K562 (cell line): ENCODE measurements at regions not wholly inside any gene's neighbourhood (a gene's known extent, or its start where the extent isn't known, plus 50 kb on each side); places are given as distances from the start of the nearest gene placed in this dataset.

ENCODE experiments used
- CCNT2 ChIP-seq: IDR thresholded peaks from 2 replicates; pipeline ENCODE4 v1.6.1; 2011; ENCODE audit warnings: borderline replicate concordance, low read depth, mild to moderate bottlenecking, moderate library complexity, mixed read lengths, low read length; ENCODE audit not compliant: insufficient read length; ENCODE audit errors: extremely low read depth
- EP400 ChIP-seq: fragments of 450-650 bp; IDR thresholded peaks from 2 replicates; pipeline ENCODE4 v1.6.1; 2017; ENCODE audit warnings: antibody characterized with exemption, mild to moderate bottlenecking, moderate library complexity
- GABPB2 ChIP-seq: fragments of 250-450 bp; sonication (Bioruptor Pico); conservative IDR thresholded peaks from 2 replicates; pipeline ENCODE4 v1.5.1; 2021; ENCODE audit warnings: mild to moderate bottlenecking
- GATAD2B ChIP-seq: fragments of 450-650 bp; IDR thresholded peaks from 2 replicates; pipeline ENCODE4 v1.6.1; 2017; ENCODE audit warnings: mild to moderate bottlenecking, borderline replicate concordance
- HDGF ChIP-seq: fragments of 450-650 bp; IDR thresholded peaks from 2 replicates; pipeline ENCODE4 v1.6.1; 2016
- JUN ChIP-seq, 2 experiments: sonication (generic) in 1 of 2; formaldehyde crosslinking in 1 of 2; IDR thresholded peaks; 2 replicates each; pipeline versions ENCODE4 v1.6.1 to v1.8.0; 2012 to 2022; ENCODE audit warnings: borderline replicate concordance in 2 of 2, mild to moderate bottlenecking in 2 of 2, improper control_type of control experiment in 1 of 2, low read depth in 1 of 2, low read length in 1 of 2, missing genetic modification reagents in 1 of 2
- POU5F1 ChIP-seq: fragments of 150-350 bp; IDR thresholded peaks from 2 replicates; pipeline ENCODE4 v1.6.1; 2014; ENCODE audit warnings: borderline replicate concordance, low read length, low read depth, mild to moderate bottlenecking; ENCODE audit not compliant: partially characterized antibody
- ZNF384 ChIP-seq: IDR thresholded peaks from 2 replicates; pipeline ENCODE4 v1.6.1; 2012; ENCODE audit warnings: low read depth, low read length, improper control_type of control experiment
- TF ChIP-seq, protein P1 (sequence below), 3 experiments: fragments of 200-800 bp in 1 of 3; fragments of 250-450 bp in 1 of 3; fragments of 450-650 bp in 1 of 3; sonication (Bioruptor Pico) in 1 of 3; sonication (Bioruptor generic) in 1 of 3; formaldehyde crosslinking in 1 of 3; IDR thresholded peaks; 2 replicates each; pipeline versions ENCODE4 v1.6.1 to v1.8.0; 2016 to 2022; ENCODE audit warnings: mild to moderate bottlenecking in 2 of 3, missing genetic modification characterization in 2 of 3, missing compliant biosample characterization in 1 of 3, moderate library complexity in 1 of 3
- TF ChIP-seq, protein P2 (sequence below): sonication (generic); formaldehyde crosslinking; IDR thresholded peaks from 2 replicates; pipeline ENCODE4 v1.8.1; 2023; ENCODE audit warnings: mild to moderate bottlenecking, missing genetic modification reagents
- TF ChIP-seq, protein P3 (sequence below): IDR thresholded peaks from 2 replicates; pipeline ENCODE4 v1.6.1; 2011; ENCODE audit not compliant: insufficient read length; ENCODE audit errors: extremely low read depth

DNA sequence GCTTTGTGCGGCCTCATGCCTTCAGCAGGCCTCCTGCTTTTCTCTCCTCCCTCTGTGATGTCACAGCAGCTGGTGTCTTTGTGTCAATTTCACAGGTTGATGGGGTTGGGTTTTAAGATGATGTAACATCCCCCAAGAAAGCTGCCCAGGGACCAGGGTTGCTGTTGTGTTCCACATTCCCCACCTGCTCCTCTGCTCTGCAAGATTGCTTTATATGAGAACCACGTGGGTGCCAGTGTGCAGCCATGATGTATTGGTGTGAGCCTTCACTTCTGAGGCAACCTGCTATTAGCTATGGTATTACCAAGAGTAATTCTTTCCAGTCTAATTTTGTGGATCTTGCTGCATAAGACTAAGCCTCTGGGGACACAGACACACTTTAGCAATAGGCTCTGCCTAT, 213.0 kb upstream of the ADAMTS16 start (continued):
- TF ChIP-seq JUN (IDR thresholded peaks at IDR 0.05; ENCODE audit: borderline replicate concordance, low read depth, low read length) = no peak
- no peak for TF ChIP-seq JUN (CRISPR knock-in tag; IDR thresholded peaks at IDR 0.05; ENCODE audit: borderline replicate concordance)
- no peak for TF ChIP-seq CCNT2
- no peak for TF ChIP-seq GABPB2 (CRISPR knock-in tag)
- no peak for TF ChIP-seq ZNF384
- TF ChIP-seq, protein P1, sequence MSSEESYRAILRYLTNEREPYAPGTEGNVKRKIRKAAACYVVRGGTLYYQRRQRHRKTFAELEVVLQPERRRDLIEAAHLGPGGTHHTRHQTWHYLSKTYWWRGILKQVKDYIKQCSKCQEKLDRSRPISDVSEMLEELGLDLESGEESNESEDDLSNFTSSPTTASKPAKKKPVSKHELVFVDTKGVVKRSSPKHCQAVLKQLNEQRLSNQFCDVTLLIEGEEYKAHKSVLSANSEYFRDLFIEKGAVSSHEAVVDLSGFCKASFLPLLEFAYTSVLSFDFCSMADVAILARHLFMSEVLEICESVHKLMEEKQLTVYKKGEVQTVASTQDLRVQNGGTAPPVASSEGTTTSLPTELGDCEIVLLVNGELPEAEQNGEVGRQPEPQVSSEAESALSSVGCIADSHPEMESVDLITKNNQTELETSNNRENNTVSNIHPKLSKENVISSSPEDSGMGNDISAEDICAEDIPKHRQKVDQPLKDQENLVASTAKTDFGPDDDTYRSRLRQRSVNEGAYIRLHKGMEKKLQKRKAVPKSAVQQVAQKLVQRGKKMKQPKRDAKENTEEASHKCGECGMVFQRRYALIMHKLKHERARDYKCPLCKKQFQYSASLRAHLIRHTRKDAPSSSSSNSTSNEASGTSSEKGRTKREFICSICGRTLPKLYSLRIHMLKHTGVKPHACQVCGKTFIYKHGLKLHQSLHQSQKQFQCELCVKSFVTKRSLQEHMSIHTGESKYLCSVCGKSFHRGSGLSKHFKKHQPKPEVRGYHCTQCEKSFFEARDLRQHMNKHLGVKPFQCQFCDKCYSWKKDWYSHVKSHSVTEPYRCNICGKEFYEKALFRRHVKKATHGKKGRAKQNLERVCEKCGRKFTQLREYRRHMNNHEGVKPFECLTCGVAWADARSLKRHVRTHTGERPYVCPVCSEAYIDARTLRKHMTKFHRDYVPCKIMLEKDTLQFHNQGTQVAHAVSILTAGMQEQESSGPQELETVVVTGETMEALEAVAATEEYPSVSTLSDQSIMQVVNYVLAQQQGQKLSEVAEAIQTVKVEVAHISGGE (CRISPR knock-in tag; IDR thresholded peaks at IDR 0.05) = no peak
- no peak for TF ChIP-seq POU5F1
- no peak for TF ChIP-seq HDGF
- TF ChIP-seq EP400 = no peak
- no peak for TF ChIP-seq GATAD2B
- TF ChIP-seq, protein P2, sequence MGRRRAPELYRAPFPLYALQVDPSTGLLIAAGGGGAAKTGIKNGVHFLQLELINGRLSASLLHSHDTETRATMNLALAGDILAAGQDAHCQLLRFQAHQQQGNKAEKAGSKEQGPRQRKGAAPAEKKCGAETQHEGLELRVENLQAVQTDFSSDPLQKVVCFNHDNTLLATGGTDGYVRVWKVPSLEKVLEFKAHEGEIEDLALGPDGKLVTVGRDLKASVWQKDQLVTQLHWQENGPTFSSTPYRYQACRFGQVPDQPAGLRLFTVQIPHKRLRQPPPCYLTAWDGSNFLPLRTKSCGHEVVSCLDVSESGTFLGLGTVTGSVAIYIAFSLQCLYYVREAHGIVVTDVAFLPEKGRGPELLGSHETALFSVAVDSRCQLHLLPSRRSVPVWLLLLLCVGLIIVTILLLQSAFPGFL = no peak
- TF ChIP-seq, protein P3, sequence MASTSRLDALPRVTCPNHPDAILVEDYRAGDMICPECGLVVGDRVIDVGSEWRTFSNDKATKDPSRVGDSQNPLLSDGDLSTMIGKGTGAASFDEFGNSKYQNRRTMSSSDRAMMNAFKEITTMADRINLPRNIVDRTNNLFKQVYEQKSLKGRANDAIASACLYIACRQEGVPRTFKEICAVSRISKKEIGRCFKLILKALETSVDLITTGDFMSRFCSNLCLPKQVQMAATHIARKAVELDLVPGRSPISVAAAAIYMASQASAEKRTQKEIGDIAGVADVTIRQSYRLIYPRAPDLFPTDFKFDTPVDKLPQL = no peak
